Neural progenitor cell (in vitro differentiated cells): ENCODE measurements at regions not wholly inside any gene's neighbourhood (a gene's known extent, or its start where the extent isn't known, plus 50 kb on each side); places are given as distances from the start of the nearest gene placed in this dataset.

Source experiments
- DNase-seq: peaks from one replicate; pipeline ENCODE4 v3.0.0-alpha.2; 2016; ENCODE audit warnings: low spot score
- H2AFZ ChIP-seq: fragments of 200-600 bp; sonication (generic); replicated peaks from 2 replicates; pipeline ENCODE4 v1.6.1; 2016; ENCODE audit warnings: antibody characterized with exemption
- H3F3A ChIP-seq: fragments of 200-600 bp; sonication (generic); 2 replicates; pipeline ENCODE4 v1.6.1; 2016; ENCODE audit warnings: antibody characterized with exemption, low read depth
- H3K27ac ChIP-seq: fragments of 200-600 bp; sonication (generic); 2 replicates; pipeline ENCODE4 v1.5.1; 2016; ENCODE audit warnings: mild to moderate bottlenecking
- H3K27me3 ChIP-seq: fragments of 200-600 bp; sonication (generic); 2 replicates; pipeline ENCODE4 v1.6.1; 2016; ENCODE audit warnings: mild to moderate bottlenecking, moderate library complexity
- H3K36me3 ChIP-seq: fragments of 200-600 bp; sonication (generic); 2 replicates; pipeline ENCODE4 v1.5.1; 2016
- H3K4me1 ChIP-seq: fragments of 200-600 bp; sonication (generic); 2 replicates; pipeline ENCODE4 v1.6.1; 2016; ENCODE audit warnings: mixed run types
- H3K4me2 ChIP-seq: fragments of 200-600 bp; sonication (generic); 2 replicates; pipeline ENCODE4 v1.6.1; 2016
- H3K4me3 ChIP-seq: fragments of 200-600 bp; sonication (generic); 2 replicates; pipeline ENCODE4 v1.5.1; 2016
- H3K79me2 ChIP-seq: fragments of 200-600 bp; sonication (generic); 2 replicates; pipeline ENCODE4 v1.6.1; 2016; ENCODE audit warnings: low read depth
- H3K9ac ChIP-seq: fragments of 200-600 bp; sonication (generic); 2 replicates; pipeline ENCODE4 v1.6.1; 2016
- H3K9me3 ChIP-seq: fragments of 200-600 bp; sonication (generic); 2 replicates; pipeline ENCODE4 v1.5.1; 2016; ENCODE audit warnings: low read depth
- H4K20me1 ChIP-seq: fragments of 200-600 bp; sonication (generic); 2 replicates; pipeline ENCODE4 v1.6.1; 2016; ENCODE audit warnings: low read depth
- H3K27ac Mint-ChIP-seq: 3 replicates; pipeline ENCODE4 v1.8.0; 2021; ENCODE audit warnings: mixed read lengths
- H3K27me3 Mint-ChIP-seq: 2 replicates; pipeline ENCODE4 v1.8.0; 2022; ENCODE audit warnings: low read depth, mild to moderate bottlenecking, inconsistent platforms, moderate library complexity, mixed read lengths; ENCODE audit not compliant: insufficient read depth
- H3K36me3 Mint-ChIP-seq: 3 replicates; pipeline ENCODE4 v1.8.0; 2021; ENCODE audit warnings: mixed read lengths
- H3K4me1 Mint-ChIP-seq: 3 replicates; pipeline ENCODE4 v1.8.0; 2021; ENCODE audit warnings: mixed read lengths
- H3K4me3 Mint-ChIP-seq: 3 replicates; pipeline ENCODE4 v1.8.0; 2021; ENCODE audit warnings: mild to moderate bottlenecking, moderate library complexity, mixed read lengths
- H3K9me3 Mint-ChIP-seq: 3 replicates; pipeline ENCODE4 v1.8.0; 2020; ENCODE audit warnings: mixed read lengths
- CTCF ChIP-seq: fragments of 200-600 bp; sonication (generic); IDR thresholded peaks from 2 replicates; pipeline ENCODE4 v1.5.1; 2017; ENCODE audit warnings: antibody characterized with exemption, mild to moderate bottlenecking
- EZH2 ChIP-seq: fragments of 200-600 bp; sonication (generic); IDR thresholded peaks from 2 replicates; pipeline ENCODE4 v1.6.1; 2017; ENCODE audit warnings: antibody characterized with exemption, mild to moderate bottlenecking, moderate library complexity
- EZH2phosphoT487 ChIP-seq: fragments of 200-600 bp; sonication (generic); IDR thresholded peaks from 2 replicates; pipeline ENCODE4 v1.6.1; 2017; ENCODE audit warnings: antibody characterized with exemption

- Mint-ChIP-seq H3K27ac (no peak overlapping the region), H3K9me3 (peaks cover 8% of the 10 kb centered on the region), H3K36me3 (no peaks in the 10 kb centered on the region), H3K27me3 (peaks cover 9% of the 10 kb centered on the region), H3K4me1 (peaks cover 4% of the 10 kb centered on the region), H3K4me3 (no peak overlapping the region)
- H3K4me1 ChIP-seq: no peaks in the 10 kb centered on the region
- H3K27me3 ChIP-seq: no peaks in the 10 kb centered on the region
- no peaks in the 10 kb centered on the region for H3F3A ChIP-seq
- no peaks in the 10 kb centered on the region for H3K79me2 ChIP-seq
- H3K9me3 ChIP-seq: peaks cover 4% of the 10 kb centered on the region
- H3K27ac ChIP-seq: no peak overlapping the region
- H3K36me3 ChIP-seq: no peaks in the 10 kb centered on the region
- peak overlapping the region; percentile 55 for H2AFZ ChIP-seq
- H3K4me3 ChIP-seq: no peak overlapping the region
- no peak overlapping the region for H3K9ac ChIP-seq
- H4K20me1 ChIP-seq: no peaks in the 10 kb centered on the region
- no peak overlapping the region for H3K4me2 ChIP-seq
- no peak for TF ChIP-seq EZH2phosphoT487
- no peak for TF ChIP-seq EZH2
- no peak for TF ChIP-seq CTCF
- DNase-seq: no peak
Measured at GRCh38 chr5:158543539-158544387, 556.0 kb downstream of the EBF1 start.

GRCh38 chr5:158541536-158542297 is 558.0 kb downstream of the EBF1 start:
- Histone ChIP-seq H3K27ac (no peak overlapping the region), H3K36me3 (no peaks in the 10 kb centered on the region), H3K4me1 (peaks cover 3% of the 10 kb centered on the region), H3K4me2 (no peak overlapping the region), H2AFZ (no peak overlapping the region), H3K79me2 (no peaks in the 10 kb centered on the region), H3K27me3 (no peaks in the 10 kb centered on the region), H4K20me1 (no peaks in the 10 kb centered on the region), H3K9me3 (no peaks in the 10 kb centered on the region), H3K4me3 (no peak overlapping the region), H3F3A (no peaks in the 10 kb centered on the region), H3K9ac (no peak overlapping the region)
- Mint-ChIP-seq H3K4me1 (peaks cover 17% of the 10 kb centered on the region), H3K4me3 (no peak overlapping the region), H3K27ac (no peak overlapping the region), H3K9me3 (no peaks in the 10 kb centered on the region), H3K27me3 (no peaks in the 10 kb centered on the region), H3K36me3 (no peaks in the 10 kb centered on the region)
- TF ChIP-seq EZH2 (no peak), CTCF (no peak), EZH2phosphoT487 (no peak)
- no peak for DNase-seq

GRCh38 chr5:158538506-158539074 is 561.1 kb downstream of the EBF1 start:
- peaks cover 26% of the 10 kb centered on the region for H3K4me1 Mint-ChIP-seq
- no peak overlapping the region for H2AFZ ChIP-seq
- no peak for DNase-seq

More at GRCh38 chr5:158538506-158539074, 561.1 kb downstream of the EBF1 start:
- H3K36me3 Mint-ChIP-seq: no peaks in the 10 kb centered on the region
- no peak overlapping the region for H3K4me3 ChIP-seq
- H3K27ac Mint-ChIP-seq: no peak overlapping the region
- no peaks in the 10 kb centered on the region for H3K27me3 ChIP-seq
- H3K9me3 ChIP-seq: no peaks in the 10 kb centered on the region
- no peaks in the 10 kb centered on the region for H3K79me2 ChIP-seq
- no peaks in the 10 kb centered on the region for H3K9me3 Mint-ChIP-seq
- H3K4me1 ChIP-seq: peaks cover 12% of the 10 kb centered on the region
- H4K20me1 ChIP-seq: no peaks in the 10 kb centered on the region
- no peaks in the 10 kb centered on the region for H3F3A ChIP-seq
- H3K27ac ChIP-seq: no peak overlapping the region
- no peaks in the 10 kb centered on the region for H3K36me3 ChIP-seq
- TF ChIP-seq EZH2 (no peak), CTCF (no peak), EZH2phosphoT487 (no peak)
- no peaks in the 10 kb centered on the region for H3K27me3 Mint-ChIP-seq
- no peak overlapping the region for H3K9ac ChIP-seq
- H3K4me3 Mint-ChIP-seq: no peak overlapping the region
- no peak overlapping the region for H3K4me2 ChIP-seq
